AG04449 (cell line): ENCODE measurements at regions not wholly inside any gene's neighbourhood (a gene's known extent, or its start where the extent isn't known, plus 50 kb on each side); places are given as distances from the start of the nearest gene placed in this dataset.

Experiments
- CTCF ChIA-PET: fragments of 350-600 bp; formaldehyde crosslinking; extraction: SDS; loops from one replicate; lab custom pipeline; 2021; ENCODE audit warnings: antibody characterized with exemption; lab: Yijun Ruan, JAX
- POLR2A ChIA-PET: fragments of 400-600, 350-600 bp; formaldehyde crosslinking; extraction: SDS; loops from one replicate; lab custom pipeline; 2020; ENCODE audit warnings: antibody characterized with exemption, inconsistent platforms; lab: Yijun Ruan, JAX
- DNase-seq: peaks from one replicate; pipeline ENCODE4 v3.0.0-alpha.2; 2010; ENCODE audit warnings: low read depth, low spot score
- H3K4me3 ChIP-seq: 2 replicates; pipeline ENCODE4 v1.5.1; 2011; ENCODE audit warnings: low read depth, mild to moderate bottlenecking, control low read depth, low read length
- CTCF ChIP-seq: IDR thresholded peaks from one replicate; pipeline ENCODE4 v1.5.1; 2011; ENCODE audit warnings: mild to moderate bottlenecking, moderate library complexity, low read length, control low read depth, inconsistent platforms; ENCODE audit not compliant: insufficient read depth; ENCODE audit errors: missing control alignments

GRCh38 chr3:56997041-56997440, 63.4 kb upstream of the SPATA12 start:
- DNase-seq = no peak
- ChIA-PET POLR2A (no interaction called here), CTCF (interaction anchor here (0.7 to 7.2 kb wide), 14 partner anchors 9 to 295 kb away, joined by 3 to 91 read pairs (median 18); partner anchors contain the start of gene ARHGEF3)
- no peak for TF ChIP-seq CTCF
- no peak overlapping the region for H3K4me3 ChIP-seq

- CTCF ChIA-PET = interaction anchor here (1.5 to 6.5 kb wide), 10 partner anchors 12 to 654 kb away, joined by 4 to 91 read pairs (median 11); partner anchors contain the start of genes ARHGEF3 and SPATA12
- no peak for DNase-seq
- H3K4me3 ChIP-seq = no peak overlapping the region
- POLR2A ChIA-PET = no interaction called here
- TF ChIP-seq CTCF = no peak
Observed at GRCh38 chr3:56994391-56994790, 66.1 kb upstream of the SPATA12 start.

DNA sequence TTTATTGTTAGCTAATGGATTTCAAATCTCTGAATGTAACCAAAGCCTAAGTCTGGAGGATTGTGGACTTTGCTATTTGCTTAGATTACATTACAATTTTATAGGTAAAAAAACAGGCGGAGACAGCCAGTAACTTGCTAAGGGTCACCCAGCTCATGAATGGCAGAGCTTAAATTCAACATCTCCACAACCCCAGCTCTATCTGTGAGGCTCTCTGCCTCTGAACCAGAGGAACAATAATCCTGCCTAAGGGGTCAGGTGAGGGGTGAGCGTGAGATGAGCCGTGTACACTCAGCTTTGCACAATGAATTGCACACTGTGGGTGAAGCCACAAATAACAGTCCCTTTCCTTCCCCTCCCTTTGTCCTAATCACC, 69.8 kb upstream of the SPATA12 start:
- DNase-seq = no peak
- ChIA-PET CTCF (interaction anchor here (1.2 to 8.7 kb wide), 11 partner anchors 8 to 650 kb away, joined by 3 to 376 read pairs (median 26); partner anchors contain the start of gene ARHGEF3), POLR2A (no interaction called here)
- no peak overlapping the region for H3K4me3 ChIP-seq
- no peak for TF ChIP-seq CTCF

DNA sequence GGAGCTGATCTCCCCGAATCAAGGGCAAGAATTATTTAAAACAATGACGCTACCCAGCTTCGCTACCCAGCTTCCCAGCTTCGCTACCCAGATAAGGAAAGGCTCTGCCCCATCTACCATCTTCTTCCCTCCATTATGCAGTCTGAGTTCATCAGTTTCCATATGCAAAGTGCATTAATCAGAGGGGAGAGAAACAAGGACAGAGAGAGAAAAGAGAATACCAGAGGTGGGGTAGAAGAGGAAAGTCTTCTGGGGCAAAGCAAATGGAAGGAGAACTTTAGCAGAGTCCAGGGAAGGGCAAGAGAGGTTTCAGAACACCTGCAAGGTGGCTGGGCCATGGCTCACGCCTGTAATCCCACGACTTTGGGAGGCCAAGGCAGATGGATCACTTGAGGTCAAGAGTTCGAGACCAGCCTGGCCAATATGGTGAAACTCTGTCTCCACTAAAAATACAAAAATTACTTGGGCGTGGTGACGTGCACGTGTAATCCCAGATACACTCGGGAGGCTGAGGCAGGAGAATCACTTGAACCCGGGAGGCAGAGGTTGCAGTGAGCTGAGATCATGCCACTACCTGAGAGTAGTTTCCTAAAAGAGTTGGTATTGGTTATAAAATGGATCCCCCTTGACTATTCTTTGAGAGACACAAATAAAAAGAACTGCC, 70.4 kb upstream of the SPATA12 start:
- ChIA-PET CTCF (interaction anchor here (1.1 to 8.7 kb wide), 21 partner anchors 8 to 649 kb away, joined by 3 to 376 read pairs (median 12); partner anchors contain the start of gene ARHGEF3), POLR2A (no interaction called here)
- TF ChIP-seq CTCF = no peak
- DNase-seq = no peak
- no peak overlapping the region for H3K4me3 ChIP-seq

GRCh38 chr3:56989169-56989976, 71.1 kb upstream of the SPATA12 start:
- no peak overlapping the region for H3K4me3 ChIP-seq
- DNase-seq = no peak
- no peak for TF ChIP-seq CTCF
- ChIA-PET CTCF (interaction anchor here (0.6 to 8.7 kb wide), 56 partner anchors 9 to 648 kb away, joined by 3 to 376 read pairs (median 5); partner anchors contain the start of gene ARHGEF3), POLR2A (interaction anchor here (0.9 kb wide), 1 partner anchor 287 kb away, joined by 4 read pairs; no protein-coding TSS in a partner anchor)
